DND-41 (cell line): ENCODE measurements at regions not wholly inside any gene's neighbourhood (a gene's known extent, or its start where the extent isn't known, plus 50 kb on each side); places are given as distances from the start of the nearest gene placed in this dataset.

Experiments
- ATAC-seq: fragments of 200-7000 bp; cut with Tn5 transposase; 3 replicates; pipeline ENCODE4 v1.9.1; 2021; ENCODE audit warnings: low read depth; ENCODE audit not compliant: insufficient read depth
- DNase-seq: peaks from one replicate; pipeline ENCODE4 v3.0.0-alpha.2; 2020
- H2AFZ ChIP-seq: 2 replicates; pipeline ENCODE4 v1.6.0; 2012; ENCODE audit warnings: low read depth, low read length
- H3K27ac ChIP-seq: 2 replicates; pipeline ENCODE4 v1.5.1; 2012; ENCODE audit warnings: low read length, inconsistent platforms
- H3K27me3 ChIP-seq: fragments of 200-600 bp; sonication (generic); 2 replicates; pipeline ENCODE4 v1.6.0; 2012; ENCODE audit warnings: low read length, mild to moderate bottlenecking, inconsistent platforms; ENCODE audit not compliant: insufficient read depth, poor library complexity
- H3K36me3 ChIP-seq: 2 replicates; pipeline ENCODE4 v1.5.1; 2012; ENCODE audit warnings: low read length, inconsistent platforms; ENCODE audit not compliant: insufficient read depth
- H3K4me1 ChIP-seq: 2 replicates; pipeline ENCODE4 v1.5.1; 2012; ENCODE audit warnings: mild to moderate bottlenecking, low read length; ENCODE audit not compliant: insufficient read depth
- H3K4me2 ChIP-seq: 2 replicates; pipeline ENCODE4 v1.6.0; 2012; ENCODE audit warnings: mild to moderate bottlenecking, moderate library complexity, low read length, inconsistent platforms; ENCODE audit not compliant: insufficient read depth
- H3K4me3 ChIP-seq, 2 experiments: fragments of 200-600 bp in 1 of 2; shearing (Covaris generic) in 1 of 2; 2 replicates each; pipeline ENCODE4 v1.5.1; 2012 to 2016; ENCODE audit warnings: inconsistent platforms in 2 of 2, low read length in 2 of 2, mild to moderate bottlenecking in 2 of 2, low read depth in 1 of 2, moderate library complexity in 1 of 2
- H3K79me2 ChIP-seq: 2 replicates; pipeline ENCODE4 v1.6.0; 2012; ENCODE audit warnings: low read length, inconsistent platforms; ENCODE audit not compliant: insufficient read depth
- H3K9ac ChIP-seq: 2 replicates; pipeline ENCODE4 v1.6.0; 2012; ENCODE audit warnings: low read depth, mild to moderate bottlenecking, inconsistent platforms, low read length, moderate library complexity
- H3K9me3 ChIP-seq: 2 replicates; pipeline ENCODE4 v1.5.1; 2012; ENCODE audit warnings: low read length, moderate library complexity, mild to moderate bottlenecking, inconsistent platforms; ENCODE audit not compliant: insufficient read depth, severe bottlenecking
- H4K20me1 ChIP-seq: 2 replicates; pipeline ENCODE4 v1.6.0; 2012; ENCODE audit warnings: low read length; ENCODE audit not compliant: insufficient read depth
- EZH2 ChIP-seq: IDR thresholded peaks from 3 replicates; pipeline ENCODE4 v1.6.1; 2012; ENCODE audit warnings: borderline replicate concordance, low read depth, mild to moderate bottlenecking, moderate library complexity, low read length, inconsistent platforms; ENCODE audit not compliant: severe bottlenecking
- TF ChIP-seq, protein P1 (sequence below): IDR thresholded peaks from 2 replicates; pipeline ENCODE4 v1.5.1; 2012; ENCODE audit warnings: borderline replicate concordance, low read length, moderate library complexity, mild to moderate bottlenecking; ENCODE audit not compliant: poor library complexity, severe bottlenecking; ENCODE audit errors: extremely low read depth

DNA sequence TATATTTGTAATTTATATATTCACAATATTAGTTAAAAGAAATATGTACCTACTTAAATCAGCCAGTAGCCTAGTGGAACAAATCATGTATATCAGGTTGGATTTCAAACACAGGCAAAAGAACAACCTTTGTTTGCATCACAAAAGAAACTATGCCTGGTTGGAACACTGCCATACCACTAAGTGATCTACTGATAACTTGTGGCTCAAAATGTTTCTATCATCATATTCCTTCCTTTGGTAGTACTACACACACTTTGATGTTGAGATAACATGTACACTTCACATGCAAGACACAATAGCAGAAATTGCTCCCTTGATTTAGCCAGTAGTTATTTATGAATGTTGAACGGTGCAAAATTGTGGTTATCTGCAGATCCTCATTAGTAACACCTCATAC, 146.0 kb upstream of the GPC6 start:
- no peaks in the 10 kb centered on the region for H3K36me3 ChIP-seq
- H3K9me3 ChIP-seq, result no peaks in the 10 kb centered on the region
- peak; percentile 75 for ATAC-seq
- no peak for TF ChIP-seq EZH2
- TF ChIP-seq, protein P1, sequence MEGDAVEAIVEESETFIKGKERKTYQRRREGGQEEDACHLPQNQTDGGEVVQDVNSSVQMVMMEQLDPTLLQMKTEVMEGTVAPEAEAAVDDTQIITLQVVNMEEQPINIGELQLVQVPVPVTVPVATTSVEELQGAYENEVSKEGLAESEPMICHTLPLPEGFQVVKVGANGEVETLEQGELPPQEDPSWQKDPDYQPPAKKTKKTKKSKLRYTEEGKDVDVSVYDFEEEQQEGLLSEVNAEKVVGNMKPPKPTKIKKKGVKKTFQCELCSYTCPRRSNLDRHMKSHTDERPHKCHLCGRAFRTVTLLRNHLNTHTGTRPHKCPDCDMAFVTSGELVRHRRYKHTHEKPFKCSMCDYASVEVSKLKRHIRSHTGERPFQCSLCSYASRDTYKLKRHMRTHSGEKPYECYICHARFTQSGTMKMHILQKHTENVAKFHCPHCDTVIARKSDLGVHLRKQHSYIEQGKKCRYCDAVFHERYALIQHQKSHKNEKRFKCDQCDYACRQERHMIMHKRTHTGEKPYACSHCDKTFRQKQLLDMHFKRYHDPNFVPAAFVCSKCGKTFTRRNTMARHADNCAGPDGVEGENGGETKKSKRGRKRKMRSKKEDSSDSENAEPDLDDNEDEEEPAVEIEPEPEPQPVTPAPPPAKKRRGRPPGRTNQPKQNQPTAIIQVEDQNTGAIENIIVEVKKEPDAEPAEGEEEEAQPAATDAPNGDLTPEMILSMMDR, result no peak
- H4K20me1 ChIP-seq, result no peaks in the 10 kb centered on the region
- no peak overlapping the region for H3K9ac ChIP-seq
- no peaks in the 10 kb centered on the region for H3K27me3 ChIP-seq
- DNase-seq, result peak; percentile 4
- no peak overlapping the region for H3K27ac ChIP-seq
- no peaks in the 10 kb centered on the region for H3K4me1 ChIP-seq
- H2AFZ ChIP-seq, result no peak overlapping the region
- no peak overlapping the region for H3K4me2 ChIP-seq
- no peak overlapping the region for H3K4me3 ChIP-seq
- no peaks in the 10 kb centered on the region for H3K79me2 ChIP-seq

DNA sequence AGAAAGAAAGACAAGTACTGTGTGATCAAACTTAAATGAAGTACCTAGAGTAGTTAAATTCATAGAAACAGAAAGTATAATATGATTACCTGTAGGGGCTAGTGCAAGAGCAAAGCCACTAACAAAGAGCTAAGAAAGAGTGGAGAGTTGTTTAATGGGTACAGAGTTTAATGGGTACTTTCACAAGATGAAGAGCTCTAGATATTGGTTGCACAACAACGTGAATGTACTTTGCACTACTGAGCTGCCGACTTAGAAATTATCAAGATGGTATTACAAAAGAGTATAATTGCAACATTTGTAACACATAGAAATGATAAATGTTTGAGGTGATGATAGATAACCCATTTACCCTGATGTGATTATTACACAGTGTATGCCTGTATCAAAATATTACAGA, 140.3 kb upstream of the GPC6 start:
- Histone ChIP-seq H3K9ac (no peak overlapping the region), H3K9me3 (no peaks in the 10 kb centered on the region), H3K4me1 (no peaks in the 10 kb centered on the region), H3K79me2 (no peaks in the 10 kb centered on the region), H4K20me1 (no peaks in the 10 kb centered on the region), H3K36me3 (no peaks in the 10 kb centered on the region), H3K27ac (no peak overlapping the region), H3K27me3 (no peaks in the 10 kb centered on the region), H3K4me3 (no peak overlapping the region), H3K4me2 (no peak overlapping the region), H2AFZ (no peak overlapping the region)
- ATAC-seq (no peak), DNase-seq (no peak)
- TF ChIP-seq, protein P1, result no peak
- TF ChIP-seq EZH2, result no peak

DNA sequence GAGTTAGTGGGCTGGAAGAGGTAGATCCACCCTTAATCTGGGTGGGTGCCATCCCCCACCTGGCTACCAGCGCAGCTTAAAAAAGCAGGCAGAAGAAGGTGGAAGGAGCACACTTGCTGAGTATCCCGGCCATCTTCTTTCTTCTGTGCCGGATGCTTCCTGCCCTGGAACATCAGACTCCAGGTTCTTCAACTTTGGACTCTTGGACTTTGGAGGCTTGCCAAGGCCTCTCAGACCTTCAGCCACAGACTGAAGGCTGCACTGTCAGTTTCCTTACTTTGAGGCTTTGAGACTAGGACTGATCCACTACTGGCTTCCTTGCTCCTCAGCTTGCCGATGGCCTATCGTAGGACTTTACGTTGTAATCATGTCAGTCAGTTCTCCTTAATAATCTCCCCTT, 127.6 kb upstream of the GPC6 start:
- no peak for ATAC-seq
- Histone ChIP-seq H3K4me3 (no peak overlapping the region), H3K4me1 (no peaks in the 10 kb centered on the region), H3K27ac (no peak overlapping the region), H3K36me3 (no peaks in the 10 kb centered on the region), H3K79me2 (no peaks in the 10 kb centered on the region), H4K20me1 (no peaks in the 10 kb centered on the region), H2AFZ (no peak overlapping the region), H3K4me2 (no peak overlapping the region), H3K9ac (no peak overlapping the region), H3K9me3 (no peaks in the 10 kb centered on the region), H3K27me3 (no peaks in the 10 kb centered on the region)
- TF ChIP-seq, protein P1, result no peak
- no peak for TF ChIP-seq EZH2
- DNase-seq, result no peak

DNA sequence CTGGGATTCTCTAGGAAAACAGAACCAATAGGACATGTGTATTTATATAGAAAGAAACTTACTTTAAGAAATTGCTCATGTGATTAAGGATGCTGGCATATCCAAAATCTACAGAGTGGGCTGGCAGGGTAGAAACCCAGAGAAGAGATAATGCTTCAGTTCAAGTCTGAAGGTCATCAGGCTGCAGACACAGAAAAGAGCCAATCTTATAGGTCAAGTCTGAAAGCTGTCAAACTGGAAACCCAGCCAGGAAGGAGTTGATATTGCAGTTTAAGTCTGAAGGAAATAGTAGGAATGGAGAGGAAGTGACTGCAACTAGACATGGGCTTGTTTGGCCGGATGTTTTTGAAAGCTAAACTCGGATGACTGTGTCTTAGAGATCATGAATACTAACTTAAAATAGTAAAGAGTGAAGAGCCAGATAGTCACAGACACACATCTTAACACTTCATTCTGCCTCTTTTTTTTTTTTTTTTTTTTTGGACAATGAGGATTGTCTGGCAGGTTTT, 125.3 kb upstream of the GPC6 start:
- Histone ChIP-seq H3K27ac (no peak overlapping the region), H2AFZ (no peak overlapping the region), H3K9ac (no peak overlapping the region), H3K4me3 (no peak overlapping the region), H3K4me1 (no peaks in the 10 kb centered on the region), H3K79me2 (no peaks in the 10 kb centered on the region), H3K9me3 (no peaks in the 10 kb centered on the region), H3K4me2 (no peak overlapping the region), H4K20me1 (no peaks in the 10 kb centered on the region), H3K36me3 (no peaks in the 10 kb centered on the region), H3K27me3 (no peaks in the 10 kb centered on the region)
- TF ChIP-seq, protein P1, result no peak
- no peak for TF ChIP-seq EZH2
- no peak for DNase-seq
- no peak for ATAC-seq
